Stomach (tissue), 4 donors: ENCODE measurements at regions not wholly inside any gene's neighbourhood (a gene's known extent, or its start where the extent isn't known, plus 50 kb on each side); places are given as distances from the start of the nearest gene placed in this dataset.

Experiments used
- CTCF ChIP-seq, 7 experiments: fragments of 450-650 bp in 4 of 7; fragments of 200-600 bp in 3 of 7; sonication (generic) in 3 of 7; IDR thresholded peaks; one replicate each; pipeline ENCODE4 v1.5.1; 2016 to 2019; ENCODE audit warnings: antibody characterized with exemption in 7 of 7, control low read depth in 2 of 7, mild to moderate bottlenecking in 1 of 7
- POLR2A ChIP-seq, 4 donors: fragments of 450-650 bp; IDR thresholded peaks; one replicate each; pipeline ENCODE4 v1.6.1; 2016; ENCODE audit warnings: antibody characterized with exemption in 4 of 4, control low read depth in 2 of 4, mild to moderate bottlenecking in 1 of 4, moderate library complexity in 1 of 4
- POLR2AphosphoS5 ChIP-seq, 3 donors: sonication (generic); formaldehyde crosslinking; IDR thresholded peaks; one replicate each; pipeline ENCODE4 v1.6.1; 2016; ENCODE audit warnings: antibody characterized with exemption in 3 of 3

GRCh38 chr12:84356224-84356623 is 556.4 kb downstream of the SLC6A15 start:
- TF ChIP-seq CTCF (IDR thresholded peaks at IDR 0.05) (no peak), POLR2AphosphoS5 (IDR thresholded peaks at IDR 0.05) (no peak), POLR2A (IDR thresholded peaks at IDR 0.05) (no peak)
